Ishikawa (cell line): ENCODE measurements at regions not wholly inside any gene's neighbourhood (a gene's known extent, or its start where the extent isn't known, plus 50 kb on each side); places are given as distances from the start of the nearest gene placed in this dataset.

Experiments used
- EGR1 ChIP-seq: IDR thresholded peaks from 2 replicates; pipeline ENCODE4 v1.6.1; 2012
- EP300 ChIP-seq: IDR thresholded peaks from 2 replicates; pipeline ENCODE4 v1.6.1; 2012; ENCODE audit warnings: borderline replicate concordance
- MAX ChIP-seq: IDR thresholded peaks from 2 replicates; pipeline ENCODE4 v1.6.1; 2012
- REST ChIP-seq: IDR thresholded peaks from 2 replicates; pipeline ENCODE4 v1.6.1; 2012; ENCODE audit warnings: low read depth, mild to moderate bottlenecking
- TAF1 ChIP-seq: IDR thresholded peaks from 2 replicates; pipeline ENCODE4 v1.6.1; 2012; ENCODE audit warnings: low read depth, mild to moderate bottlenecking
- YY1 ChIP-seq: IDR thresholded peaks from 2 replicates; pipeline ENCODE4 v1.6.1; 2012; ENCODE audit warnings: low read depth

- no peak for TF ChIP-seq TAF1
- TF ChIP-seq REST: no peak
- TF ChIP-seq EGR1: no peak
- no peak for TF ChIP-seq YY1
- TF ChIP-seq MAX: no peak
- TF ChIP-seq EP300: no peak
Observed at GRCh38 chr22:48530666-48531065, 1297.0 kb downstream of the BRD1 start.
